Stimulated activated CD4-positive, alpha-beta T cell treated with anti-CD3 and anti-CD28 coated beads, Interleukin-1b, Interleukin-23, amount 100 ng/mL, for 48 hours (primary cell): ENCODE measurements at regions not wholly inside any gene's neighbourhood (a gene's known extent, or its start where the extent isn't known, plus 50 kb on each side); places are given as distances from the start of the nearest gene placed in this dataset.

Experiments
- DNase-seq: peaks from one replicate; pipeline ENCODE4 v3.0.0-alpha.2; 2020

DNA sequence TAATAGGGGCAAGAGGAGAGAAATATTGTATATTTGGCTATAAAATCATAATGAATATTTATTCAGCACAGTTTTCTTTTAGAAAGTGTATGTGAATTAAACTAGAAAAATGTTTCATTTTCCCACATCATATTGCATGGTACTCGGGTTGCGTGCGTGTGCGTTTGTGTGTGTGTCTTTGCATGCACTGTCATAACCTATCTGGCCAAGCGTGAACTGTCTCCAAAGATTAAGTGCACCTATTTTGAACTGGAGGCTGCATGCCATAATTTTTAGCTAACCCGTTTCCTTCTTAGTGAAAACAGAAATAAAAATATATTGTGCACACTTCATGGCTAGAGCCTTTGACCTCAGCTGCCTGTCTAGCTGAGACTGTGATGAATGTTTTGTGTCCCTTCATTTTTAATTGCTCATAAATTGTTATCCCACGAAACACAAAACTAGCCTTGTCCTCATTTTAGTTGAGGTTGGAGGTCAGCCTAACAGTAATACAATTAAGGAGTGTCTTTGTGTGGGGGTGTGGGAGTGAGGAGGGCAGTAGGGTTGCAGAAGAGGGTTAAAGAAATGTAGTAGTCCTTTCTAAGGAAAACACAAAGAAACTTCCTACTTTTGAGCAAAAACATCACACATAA lies 336.1 kb upstream of the POU3F2 start:
- no peak for DNase-seq

DNA sequence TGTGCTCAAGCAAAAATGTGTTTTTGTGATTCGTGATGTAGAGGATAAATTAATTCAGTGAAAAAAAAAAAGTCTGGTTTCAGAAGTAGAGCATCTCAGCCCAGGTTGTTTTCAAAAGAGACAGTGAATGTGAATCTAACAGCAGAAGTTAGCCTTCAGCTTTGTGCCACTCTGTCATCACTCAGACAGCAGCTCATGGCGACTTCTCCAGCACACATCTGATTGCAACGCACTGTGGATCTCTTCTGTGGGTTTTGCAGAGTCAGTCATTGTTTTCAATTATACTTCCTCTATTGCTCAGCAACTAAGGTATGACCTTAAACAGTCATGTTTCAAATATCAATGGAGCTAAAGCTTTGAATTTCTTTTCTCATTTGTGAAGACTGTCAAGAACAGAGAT lies 335.5 kb upstream of the POU3F2 start:
- no peak for DNase-seq

DNA sequence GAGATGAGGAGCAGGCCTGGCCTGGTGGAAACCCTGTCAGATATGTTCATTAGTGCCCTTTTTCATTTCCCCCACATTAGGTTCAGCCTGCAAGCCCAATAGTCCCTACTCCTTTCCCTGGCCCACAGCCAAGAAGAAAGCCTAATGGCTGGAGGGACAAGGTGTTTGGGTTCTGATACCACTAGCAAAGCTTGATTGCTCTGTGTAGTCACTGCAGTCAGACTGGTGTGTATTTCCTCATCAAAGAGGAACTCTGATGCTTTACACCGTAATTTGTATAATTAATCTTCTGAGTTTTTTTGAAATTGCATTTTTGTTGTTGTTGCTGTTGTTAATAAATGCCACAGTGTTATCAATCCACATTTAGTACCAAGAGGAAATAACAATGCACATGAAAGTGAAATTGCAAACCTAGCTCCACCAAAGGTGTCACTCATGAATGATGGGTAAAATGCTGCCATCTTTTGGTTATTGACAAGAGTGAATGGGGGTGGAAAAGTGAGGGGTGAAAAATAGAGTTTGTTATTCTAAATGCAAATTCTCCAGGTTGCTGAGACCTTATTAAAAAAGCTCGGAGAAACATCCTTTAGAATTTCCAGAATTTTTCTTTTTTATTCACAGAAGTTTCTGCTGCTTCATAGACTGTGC lies 320.2 kb upstream of the POU3F2 start:
- DNase-seq, result no peak

DNA sequence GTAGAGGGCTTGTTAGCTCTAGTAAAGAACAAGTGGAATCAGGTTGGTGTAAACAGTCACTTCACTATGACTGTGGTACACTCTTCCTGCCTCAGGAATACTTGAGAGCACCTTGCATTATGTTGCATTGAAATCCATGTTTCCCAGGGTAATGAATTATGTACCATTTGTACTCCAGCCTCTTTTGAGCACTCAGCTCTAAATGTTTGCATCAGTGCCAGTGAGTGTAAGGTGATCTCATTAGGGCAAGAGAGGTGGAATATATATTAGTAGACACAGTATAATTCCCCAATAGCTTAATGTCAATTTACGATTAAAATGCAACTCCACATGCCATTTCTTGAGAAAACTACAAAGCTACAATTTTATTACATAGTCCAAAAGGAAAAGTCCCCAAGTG lies 319.6 kb upstream of the POU3F2 start:
- no peak for DNase-seq

DNA sequence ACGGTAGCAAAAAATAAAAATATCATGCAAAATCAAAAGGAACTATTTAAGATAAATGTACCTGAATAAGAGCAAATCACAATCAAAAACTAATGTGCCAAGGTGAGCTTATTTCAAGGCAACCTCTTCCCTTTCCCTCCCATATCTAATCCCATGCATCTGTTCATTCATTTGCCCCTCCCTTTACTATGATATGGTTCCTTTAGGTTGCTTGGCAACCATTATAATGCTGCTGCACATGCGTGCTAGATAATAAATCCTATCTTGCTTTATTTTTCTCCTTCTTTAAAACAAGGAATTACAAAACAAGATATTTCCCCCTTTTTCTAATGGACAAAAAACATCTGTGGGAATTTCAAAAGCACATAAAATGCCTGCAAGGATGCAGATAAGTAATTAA lies 318.2 kb upstream of the POU3F2 start:
- no peak for DNase-seq

DNA sequence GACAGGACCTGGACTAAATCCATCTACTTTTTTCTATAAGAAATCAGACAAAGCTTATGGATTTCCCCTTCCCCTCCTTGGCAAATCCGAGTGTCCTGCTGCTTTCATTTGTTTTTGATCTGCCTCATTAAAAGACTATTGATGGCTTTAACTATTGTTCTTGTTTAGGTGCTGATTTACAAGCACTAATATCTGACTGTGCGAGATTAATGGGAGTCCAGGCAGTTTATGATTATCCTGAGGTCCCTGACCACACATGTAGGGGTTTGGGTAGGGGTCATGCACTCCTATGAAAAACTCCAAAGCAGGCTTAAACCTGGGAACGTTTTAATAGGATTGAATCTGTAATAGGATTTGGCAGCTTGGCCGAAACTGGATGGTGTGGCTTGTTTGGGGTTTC lies 317.5 kb upstream of the POU3F2 start:
- no peak for DNase-seq

DNA sequence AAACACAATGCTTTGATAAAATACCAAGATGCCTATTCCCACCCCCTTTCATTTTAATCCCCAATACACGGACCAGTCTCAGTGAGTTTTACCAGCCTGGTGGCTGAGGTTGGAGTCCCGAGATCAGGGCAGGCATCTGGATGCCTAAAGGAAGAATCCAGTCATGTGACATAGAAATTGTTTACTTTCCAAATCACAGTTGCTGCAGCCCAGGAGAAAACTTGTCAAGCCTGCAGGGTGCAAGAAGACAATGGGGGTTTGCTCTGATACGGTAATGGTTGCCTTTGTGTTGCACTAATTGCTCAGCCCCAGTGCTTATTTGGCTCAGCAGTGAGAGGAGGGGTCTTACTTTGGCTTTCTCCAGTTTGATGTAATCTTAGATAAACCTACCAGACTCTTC lies 308.5 kb upstream of the POU3F2 start:
- no peak for DNase-seq

DNA sequence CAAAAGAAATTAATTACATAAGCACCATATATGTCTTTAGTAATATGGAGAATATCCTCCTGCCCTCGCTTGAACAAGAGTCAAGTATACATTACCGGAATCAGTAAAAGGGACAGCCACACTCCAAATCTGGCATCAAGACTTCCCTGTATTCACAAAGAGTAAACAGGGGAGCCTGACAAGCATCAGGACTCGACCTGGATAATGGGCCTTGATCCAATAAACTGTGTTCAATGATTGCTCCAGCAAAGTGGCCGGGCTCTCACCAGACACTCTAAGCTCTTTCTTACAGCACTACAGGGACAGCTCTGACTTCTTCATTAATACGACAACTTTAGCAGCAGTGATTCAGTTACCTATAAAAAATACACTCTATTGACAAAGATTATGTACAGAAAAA lies 307.9 kb upstream of the POU3F2 start:
- no peak for DNase-seq

DNA sequence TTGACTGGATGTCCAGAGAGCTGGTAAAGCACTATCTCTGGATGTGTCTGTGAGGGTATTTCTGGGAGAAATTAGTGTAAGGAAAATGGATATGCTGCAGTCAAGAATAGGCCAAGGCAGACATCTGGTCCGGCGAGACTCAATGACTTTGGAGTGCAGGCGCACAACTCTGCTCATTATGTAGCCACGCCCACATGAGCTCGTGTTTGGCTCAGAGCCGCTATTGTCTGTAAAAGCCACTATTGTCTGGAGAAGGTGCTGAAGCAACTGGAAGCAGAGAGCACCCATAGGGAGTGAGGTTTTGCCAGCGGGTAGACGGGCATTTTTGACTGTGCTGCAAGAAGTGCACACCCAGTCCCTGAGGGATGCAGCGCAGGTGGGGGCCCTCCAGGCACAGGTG lies 305.0 kb upstream of the POU3F2 start:
- DNase-seq, result no peak

DNA sequence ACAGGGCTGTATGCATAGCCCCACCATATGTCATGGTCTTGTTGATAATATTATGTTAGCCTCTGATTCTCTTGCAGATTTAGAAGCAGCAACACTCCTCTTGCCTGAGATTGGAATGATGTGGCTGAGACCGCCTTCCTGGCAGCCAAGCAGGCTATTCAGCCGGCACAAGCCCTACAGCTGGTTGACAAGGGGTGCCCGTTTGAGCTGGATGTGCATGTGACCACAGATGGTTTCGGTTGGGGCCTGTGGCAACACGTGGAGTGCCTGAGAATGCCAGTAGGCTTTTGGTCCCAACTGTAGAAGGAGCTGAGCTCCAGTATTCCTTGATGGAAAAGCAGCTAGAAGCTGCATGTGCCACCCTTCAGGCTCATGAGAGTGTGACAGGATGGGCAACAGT lies 303.6 kb upstream of the POU3F2 start:
- DNase-seq, result no peak

DNA sequence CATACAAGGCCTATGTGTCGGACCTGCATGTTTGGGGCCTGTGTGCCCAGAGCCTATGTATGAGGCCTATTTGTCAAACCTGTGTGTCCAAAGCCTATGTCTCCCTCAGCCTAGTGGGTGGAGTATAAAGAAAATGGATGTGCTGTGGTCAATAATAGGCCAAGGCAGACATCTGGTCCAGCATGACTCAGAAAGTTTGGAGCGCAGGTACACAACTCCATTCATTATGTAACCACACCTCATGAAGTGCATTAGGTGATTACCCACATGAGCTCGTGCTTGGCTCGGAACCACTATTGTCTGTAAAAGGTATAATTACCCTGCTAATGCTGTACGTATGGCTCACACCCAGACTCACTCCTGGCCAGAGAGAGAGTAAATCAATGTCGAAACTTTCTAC lies 302.4 kb upstream of the POU3F2 start:
- no peak for DNase-seq

DNA sequence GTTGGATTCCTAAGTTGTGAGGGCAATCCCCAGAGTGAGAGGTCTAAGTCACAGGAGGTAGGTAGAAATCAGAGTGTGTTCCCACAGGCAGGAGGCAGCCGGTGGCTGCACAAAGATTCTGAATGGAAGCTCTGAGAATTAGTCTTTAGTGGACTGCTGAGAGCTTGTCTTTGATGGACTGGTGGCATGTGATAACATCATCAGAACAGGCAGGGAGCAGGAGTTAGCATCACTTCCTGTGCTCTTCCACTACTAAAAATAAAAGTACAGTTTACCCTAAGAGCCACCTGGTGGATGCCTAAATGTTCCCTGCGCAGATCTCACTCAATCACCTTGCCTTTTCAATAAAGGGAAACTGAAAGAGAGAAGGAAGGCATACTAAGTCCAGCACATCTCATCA lies 294.6 kb upstream of the POU3F2 start:
- no peak for DNase-seq

DNA sequence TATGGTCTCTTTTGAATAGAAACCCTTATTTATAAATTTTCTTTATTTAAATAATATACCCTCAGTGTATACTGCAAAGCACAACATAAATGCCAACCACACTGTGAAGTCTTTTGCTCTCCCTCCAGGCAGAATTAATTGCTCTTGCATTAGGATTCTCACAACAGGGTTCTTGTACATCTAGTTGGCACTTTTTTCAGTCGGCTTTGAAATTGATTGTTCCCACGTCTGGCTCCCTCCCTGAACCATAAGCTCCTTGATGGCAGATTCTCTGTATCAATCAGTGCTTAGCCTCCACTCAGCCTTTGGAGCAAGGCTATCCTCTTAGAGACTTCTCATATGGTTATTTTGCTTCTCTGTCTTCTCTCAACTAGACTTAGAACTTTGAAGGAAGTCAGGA lies 288.0 kb upstream of the POU3F2 start:
- no peak for DNase-seq

DNA sequence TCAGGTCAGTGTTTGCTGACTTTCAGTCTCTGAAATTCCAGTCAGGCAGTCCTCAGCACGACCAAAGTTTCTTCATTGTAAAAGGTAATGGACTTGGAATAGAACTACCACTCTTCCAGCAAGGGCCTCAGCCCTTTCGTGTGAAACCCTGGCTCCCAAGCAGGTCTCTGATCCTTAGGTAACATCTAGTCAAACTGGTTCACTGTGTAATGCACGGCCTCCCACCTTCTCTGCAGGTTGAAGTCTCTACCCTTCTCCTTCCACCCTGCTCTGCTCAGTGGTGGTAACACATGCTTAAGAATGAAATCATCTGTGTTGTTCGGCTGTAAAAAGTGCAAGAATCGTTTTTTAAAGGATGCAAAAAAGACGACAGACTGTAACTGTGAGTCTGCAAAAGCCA lies 287.2 kb upstream of the POU3F2 start:
- no peak for DNase-seq

DNA sequence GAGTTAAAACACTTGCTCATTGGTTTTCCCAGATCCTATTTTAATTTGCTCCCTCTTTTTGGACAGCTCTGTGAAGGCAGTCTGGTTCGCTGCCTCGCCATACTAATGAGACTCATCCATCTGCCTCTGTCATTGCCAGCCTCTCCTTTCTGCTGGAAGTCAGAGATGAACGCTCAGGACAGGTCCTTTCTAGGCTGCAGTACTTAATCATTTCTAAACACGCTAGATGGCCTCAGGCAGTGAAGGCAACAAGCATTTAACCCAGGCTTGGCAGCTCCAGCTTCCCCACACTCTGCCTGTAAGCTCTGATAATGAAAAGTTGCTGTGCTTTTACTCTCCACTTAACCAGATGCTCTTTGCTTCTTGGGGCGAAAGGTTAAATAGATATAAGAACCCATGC lies 286.7 kb upstream of the POU3F2 start:
- DNase-seq, result no peak

DNA sequence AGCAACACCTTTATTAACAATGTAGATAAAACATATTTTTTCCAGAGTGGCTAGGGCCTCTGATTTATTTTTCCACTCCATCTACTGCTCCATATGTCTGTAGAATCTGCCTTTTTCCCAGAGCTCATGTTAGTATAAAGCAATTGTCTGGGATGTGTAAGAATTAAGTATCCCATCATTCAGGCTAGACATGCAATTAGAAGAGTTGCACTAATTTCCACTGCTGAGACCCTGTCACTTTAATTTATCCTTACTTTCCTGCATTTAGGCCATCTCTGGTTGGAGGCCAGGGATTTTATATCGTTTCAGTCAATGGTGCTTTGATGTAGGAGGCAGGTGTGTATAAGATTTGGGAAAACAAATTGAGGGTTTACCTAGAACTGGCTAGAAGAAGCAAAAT lies 286.1 kb upstream of the POU3F2 start:
- no peak for DNase-seq

DNA sequence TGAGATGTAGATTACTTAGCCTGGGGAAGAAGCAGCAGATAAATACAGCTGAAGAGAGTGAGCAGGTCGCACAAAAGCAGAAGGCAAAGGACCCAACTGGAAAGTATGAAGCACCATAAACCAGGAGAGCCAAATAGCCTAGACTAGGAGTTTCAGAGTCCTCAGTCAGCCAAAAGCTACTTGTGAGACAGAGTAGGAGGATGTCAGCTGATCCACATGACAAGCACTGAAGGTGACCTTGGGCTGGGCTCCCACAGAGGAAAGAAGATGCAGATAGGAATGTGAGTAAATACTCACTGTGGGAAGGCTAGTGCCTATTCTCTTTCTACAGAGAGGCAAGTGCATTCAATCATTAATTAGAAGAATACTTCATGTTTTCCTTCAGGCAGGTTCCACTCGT lies 274.0 kb upstream of the POU3F2 start:
- DNase-seq, result no peak

DNA sequence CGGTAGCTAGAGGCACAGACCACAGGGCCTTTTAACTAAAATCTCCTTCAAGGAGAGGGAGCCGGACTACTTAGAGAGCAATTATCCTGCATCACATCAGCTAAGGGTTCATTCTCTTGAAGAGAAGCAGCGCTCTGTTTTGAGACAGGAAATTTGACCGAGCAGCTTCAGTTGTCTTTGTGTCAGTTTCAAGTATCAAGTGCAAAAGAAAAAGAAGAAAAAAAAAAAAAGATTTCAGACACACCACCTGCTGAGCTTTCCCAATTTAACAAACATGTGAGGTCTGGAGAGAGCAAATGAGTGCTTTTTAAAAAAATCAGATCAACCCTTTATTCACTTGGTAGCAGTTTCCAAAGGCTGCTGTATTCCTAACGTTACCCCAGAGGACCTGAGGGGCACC lies 273.5 kb upstream of the POU3F2 start:
- no peak for DNase-seq

DNA sequence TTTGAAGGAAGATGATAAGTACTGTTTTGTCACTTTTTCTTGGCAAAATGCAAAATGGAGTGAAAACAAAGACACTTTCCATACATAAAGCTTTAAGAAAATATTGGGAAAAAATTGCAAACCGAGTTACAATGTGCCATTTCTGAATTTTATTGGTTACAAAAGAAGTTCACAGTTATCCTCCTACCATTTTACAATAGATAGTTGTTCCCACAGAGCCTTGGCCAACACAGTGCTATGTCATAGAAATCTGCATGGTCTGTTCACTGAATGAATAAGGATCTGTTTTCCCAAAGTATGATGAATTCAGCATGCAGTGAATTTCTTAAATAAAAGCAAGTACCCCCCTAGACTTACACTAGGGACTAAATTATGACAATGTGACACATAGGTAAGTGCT lies 268.2 kb upstream of the POU3F2 start:
- no peak for DNase-seq

DNA sequence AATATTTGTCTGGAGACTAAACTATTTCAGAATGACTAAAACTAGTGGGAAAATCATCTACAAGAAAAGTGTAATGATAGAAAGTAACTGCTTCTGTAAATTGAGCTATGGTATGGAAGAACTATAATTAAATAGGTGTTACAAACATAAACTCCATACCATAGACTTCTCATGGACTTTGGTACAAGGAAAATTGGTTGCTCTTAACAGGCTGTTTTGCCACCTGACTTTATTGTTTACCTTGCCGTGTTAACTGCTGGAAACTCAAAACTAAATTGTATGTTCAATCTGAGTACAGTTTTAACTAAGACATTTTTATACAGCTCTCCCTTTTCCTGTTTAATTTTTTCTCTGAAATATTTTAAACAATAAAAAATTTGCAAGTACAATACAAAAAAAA lies 261.8 kb upstream of the POU3F2 start:
- no peak for DNase-seq

DNA sequence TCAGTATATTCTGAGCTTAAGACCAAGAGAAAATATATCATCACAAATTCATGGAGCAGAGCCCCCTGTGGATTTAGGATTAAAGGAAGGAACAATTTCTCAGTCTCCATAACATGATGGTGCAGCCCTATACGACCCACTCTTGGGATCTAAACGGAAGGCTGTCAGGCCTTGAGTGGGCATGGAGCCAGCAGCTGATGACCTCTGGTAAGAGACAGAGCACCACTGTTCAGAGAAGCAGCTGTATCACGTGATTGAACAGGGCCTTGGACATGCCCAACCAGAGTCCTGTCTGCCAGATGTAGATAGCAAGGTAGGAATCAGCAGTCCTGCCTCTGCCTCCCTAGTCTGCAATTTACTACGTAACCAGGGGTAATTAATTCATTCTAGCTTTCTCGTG lies 259.4 kb upstream of the POU3F2 start:
- DNase-seq, result no peak

DNA sequence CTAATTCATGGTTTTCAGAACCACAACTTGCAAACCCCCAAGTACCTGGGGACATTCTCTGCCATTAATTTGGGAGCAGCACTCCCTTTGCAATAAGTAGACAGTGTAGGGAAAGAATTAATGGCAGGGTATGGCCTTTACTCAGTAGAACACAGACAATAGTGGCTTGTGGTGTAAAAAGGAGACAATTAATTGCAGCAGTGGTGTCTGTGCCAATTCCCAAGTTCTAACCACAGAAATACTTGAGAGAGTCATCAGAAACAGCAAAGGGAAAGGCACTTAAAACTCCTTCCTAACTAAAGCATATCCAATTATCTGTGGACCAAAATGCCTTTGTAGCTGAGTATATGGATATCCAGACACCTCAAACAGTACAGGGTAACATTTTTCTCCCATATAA lies 257.6 kb upstream of the POU3F2 start:
- no peak for DNase-seq

DNA sequence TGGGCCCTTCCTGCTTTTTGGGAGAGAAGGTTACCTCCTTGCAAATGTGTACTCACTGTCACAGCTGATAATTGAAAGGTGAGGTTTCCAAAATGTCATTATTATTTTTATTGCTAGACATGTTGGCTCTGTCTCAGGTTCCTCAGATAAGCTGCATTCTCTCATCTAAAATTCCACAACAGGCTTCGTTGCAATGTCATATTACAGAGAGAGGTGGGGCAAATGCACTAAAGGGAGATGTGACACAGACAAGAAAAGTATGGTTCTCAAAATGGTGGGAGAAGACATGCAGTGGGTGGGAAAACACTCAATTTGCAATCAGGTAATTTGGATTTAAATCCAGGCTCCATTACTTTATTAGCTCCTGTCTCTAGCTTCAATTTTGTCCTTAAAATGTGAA lies 256.4 kb upstream of the POU3F2 start:
- no peak for DNase-seq

DNA sequence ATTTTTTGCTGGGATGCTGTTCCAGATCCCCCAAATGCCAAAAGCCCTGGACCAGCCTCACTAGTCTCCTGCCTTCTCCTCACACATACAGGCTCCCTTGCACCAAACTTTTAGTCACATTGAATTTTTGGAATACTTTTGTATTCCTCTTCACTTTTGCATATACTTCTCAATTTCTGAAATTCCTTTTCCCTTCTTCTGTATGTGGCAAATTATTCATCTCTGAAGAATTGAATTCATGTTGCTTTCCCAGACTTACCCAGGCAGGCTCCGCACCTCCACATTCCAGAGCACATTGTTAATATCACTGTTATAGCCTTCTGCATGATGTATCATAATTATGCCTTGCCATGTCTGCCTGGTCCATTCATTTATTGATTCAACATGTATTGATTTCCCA lies 255.3 kb upstream of the POU3F2 start:
- DNase-seq, result no peak

DNA sequence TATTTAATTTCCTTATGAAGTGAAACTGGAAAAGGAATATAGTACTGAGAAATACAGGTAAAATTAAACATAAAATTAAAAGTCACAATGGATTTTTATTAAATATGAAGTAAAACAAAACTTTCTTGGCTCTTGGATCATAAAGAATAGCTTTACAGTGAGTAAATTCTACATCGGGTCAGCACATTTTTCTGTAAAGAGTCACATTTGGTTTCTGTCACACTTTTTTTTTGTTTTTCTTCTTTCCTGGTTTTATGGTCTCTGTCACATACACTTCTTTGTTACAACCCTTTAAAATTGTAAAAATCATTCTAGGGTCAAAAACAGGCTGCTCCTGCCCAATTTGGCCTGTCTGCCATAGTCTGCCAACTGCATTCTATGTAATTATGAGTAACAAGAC lies 254.4 kb upstream of the POU3F2 start:
- DNase-seq, result no peak

DNA sequence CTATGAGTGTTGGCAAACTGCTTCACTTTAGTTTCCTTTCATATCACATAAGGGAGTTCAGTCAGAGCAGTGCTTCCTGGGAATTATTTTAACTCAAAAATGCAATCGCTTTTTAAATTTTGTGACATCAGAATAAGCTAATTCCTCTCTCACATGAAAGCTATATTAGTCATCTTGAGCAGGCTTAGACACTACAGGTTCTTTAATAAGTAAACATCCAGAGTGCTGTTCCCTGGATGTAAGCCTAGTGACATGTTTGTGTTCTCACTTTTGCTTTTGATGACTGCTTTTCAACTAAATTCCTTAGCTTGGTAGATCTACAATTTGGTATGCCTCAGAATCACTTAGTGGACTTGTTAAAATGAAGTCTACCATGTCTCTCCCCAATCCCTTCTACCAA lies 252.7 kb upstream of the POU3F2 start:
- DNase-seq, result no peak
